A549 (cell line): ENCODE measurements at regions not wholly inside any gene's neighbourhood (a gene's known extent, or its start where the extent isn't known, plus 50 kb on each side); places are given as distances from the start of the nearest gene placed in this dataset.

Experiments
- ATAC-seq, 2 experiments: fragments of 200-7000 bp in 1 of 2; fragments of >200 bp in 1 of 2; cut with Nextera tagmentation in 1 of 2; cut with Tn5 transposase in 1 of 2; 3 replicates each; pipeline versions ENCODE4 v1.8.0 to v1.9.1; 2018 to 2020; ENCODE audit warnings: mild to moderate bottlenecking in 1 of 2, moderate library complexity in 1 of 2
- CTCF ChIA-PET: fragments of 300-600 bp; sonication (Branson Sonifier 250); formaldehyde crosslinking; extraction: SDS; loops from one replicate; lab custom pipeline; 2021; ENCODE audit warnings: antibody characterized with exemption, inconsistent platforms; lab: Yijun Ruan, JAX
- POLR2A ChIA-PET: fragments of 350-600 bp; formaldehyde crosslinking; extraction: SDS; loops from one replicate; lab custom pipeline; 2021; ENCODE audit warnings: antibody characterized with exemption, inconsistent platforms; lab: Yijun Ruan, JAX
- DNase-seq, 2 experiments: peaks; one replicate each; pipeline versions ENCODE4 v3.0.0 to v3.0.0-alpha.2; 2011 to 2016; ENCODE audit warnings: low read depth in 1 of 2, low spot score in 1 of 2
- FAIRE-seq: peaks from 2 replicates; lab custom pipeline; 2011; peaks lifted over from hg19 to GRCh38; lab: Jason Lieb, UNC
- H3K27ac ChIP-seq, 2 experiments: fragments of >200 bp; sonication (Bioruptor Twin); formaldehyde crosslinking; 3 replicates each; pipeline ENCODE4 v1.5.1; 2016 to 2017
- H3K4me1 ChIP-seq: fragments of >200 bp; sonication (Bioruptor Twin); formaldehyde crosslinking; 3 replicates; pipeline ENCODE4 v1.6.1; 2016
- H3K4me2 ChIP-seq: fragments of >200 bp; sonication (Bioruptor Twin); formaldehyde crosslinking; 3 replicates; pipeline ENCODE4 v1.6.1; 2016
- H3K4me3 ChIP-seq: fragments of >200 bp; sonication (Bioruptor Twin); formaldehyde crosslinking; 3 replicates; pipeline ENCODE4 v1.5.1; 2016
- H3K9me3 ChIP-seq: fragments of >200 bp; sonication (Bioruptor Twin); formaldehyde crosslinking; 3 replicates; pipeline ENCODE4 v1.6.1; 2016
- ATOH8 ChIP-seq: fragments of 250-450 bp; sonication (Bioruptor Pico); IDR thresholded peaks from 2 replicates; pipeline ENCODE4 v1.5.0; 2020; ENCODE audit warnings: low read depth, mild to moderate bottlenecking, moderate library complexity
- BCL3 ChIP-seq: fragments of >200 bp; sonication (Bioruptor Twin); formaldehyde crosslinking; IDR thresholded peaks from 3 replicates; pipeline ENCODE4 v1.6.1; 2016
- BHLHE40 ChIP-seq: IDR thresholded peaks from 2 replicates; pipeline ENCODE4 v1.6.1; 2012; ENCODE audit warnings: low read depth, low read length, inconsistent platforms
- CBX2 ChIP-seq: fragments of 200-600 bp; sonication (generic); IDR thresholded peaks from 2 replicates; pipeline ENCODE4 v1.6.1; 2016; ENCODE audit warnings: low read depth, mild to moderate bottlenecking, borderline replicate concordance
- EHF ChIP-seq: fragments of 250-450 bp; sonication (Bioruptor Pico); IDR thresholded peaks from 2 replicates; pipeline ENCODE4 v1.5.0; 2020; ENCODE audit warnings: mild to moderate bottlenecking
- FOSB ChIP-seq: fragments of 250-450 bp; sonication (Bioruptor Pico); IDR thresholded peaks from 2 replicates; pipeline ENCODE4 v1.5.0; 2020; ENCODE audit warnings: mild to moderate bottlenecking, moderate library complexity
- FOSL2 ChIP-seq, 2 experiments: fragments of 450-650 bp in 1 of 2; fragments of >200 bp in 1 of 2; sonication (Bioruptor Twin) in 1 of 2; formaldehyde crosslinking; IDR thresholded peaks; 2 replicates each; pipeline versions ENCODE4 v1.5.0 to v1.6.1; 2016 to 2020; ENCODE audit warnings: mild to moderate bottlenecking in 1 of 2, moderate library complexity in 1 of 2
- GATA3 ChIP-seq: IDR thresholded peaks from 2 replicates; pipeline ENCODE4 v1.6.1; 2012; ENCODE audit warnings: borderline replicate concordance
- HOXB5 ChIP-seq: fragments of 250-450 bp; sonication (Bioruptor Pico); IDR thresholded peaks from 2 replicates; pipeline ENCODE4 v1.5.0; 2020; ENCODE audit warnings: mild to moderate bottlenecking, moderate library complexity
- JUN ChIP-seq, 2 experiments: fragments of >200 bp; sonication (Bioruptor Twin); formaldehyde crosslinking; IDR thresholded peaks; 2 replicates in 1 of 2; 3 replicates in 1 of 2; pipeline ENCODE4 v1.6.1; 2016 to 2017
- MAX ChIP-seq: IDR thresholded peaks from 2 replicates; pipeline ENCODE4 v1.6.1; 2012
- PHF8 ChIP-seq: fragments of 200-600 bp; sonication (generic); IDR thresholded peaks from 2 replicates; pipeline ENCODE4 v1.6.1; 2016; ENCODE audit warnings: low read depth, mild to moderate bottlenecking, antibody characterized with exemption, moderate library complexity, borderline replicate concordance
- RARB ChIP-seq: fragments of 250-450 bp; sonication (Bioruptor Pico); IDR thresholded peaks from 2 replicates; pipeline ENCODE4 v1.8.0; 2021; ENCODE audit warnings: mild to moderate bottlenecking, moderate library complexity
- RFX5 ChIP-seq: fragments of 450-650 bp; IDR thresholded peaks from 2 replicates; pipeline ENCODE4 v1.7.1; 2014; ENCODE audit warnings: antibody characterized with exemption, mild to moderate bottlenecking, moderate library complexity
- SMC3 ChIP-seq: fragments of >200 bp; sonication (Bioruptor Twin); formaldehyde crosslinking; IDR thresholded peaks from 3 replicates; pipeline ENCODE4 v1.6.1; 2018; ENCODE audit warnings: inconsistent platforms
- SREBF2 ChIP-seq: fragments of 450-650 bp; IDR thresholded peaks from 2 replicates; pipeline ENCODE4 v1.6.1; 2014; ENCODE audit warnings: mild to moderate bottlenecking, moderate library complexity
- TP53 ChIP-seq: fragments of 250-450 bp; sonication (Bioruptor Pico); IDR thresholded peaks from 2 replicates; pipeline ENCODE4 v1.5.0; 2021; ENCODE audit warnings: mild to moderate bottlenecking, moderate library complexity
- ZNF302 ChIP-seq: fragments of 250-450 bp; sonication (Bioruptor Pico); IDR thresholded peaks from 2 replicates; pipeline ENCODE4 v1.9.0; 2021; ENCODE audit warnings: inconsistent platforms, mild to moderate bottlenecking, moderate library complexity
- WGBS: methylation state at CpG from one replicate; pipeline ENCODE4 v1.1.6; 2017; ENCODE audit errors: missing lambda C conversion rate; 5-methylcytosine and 5-hydroxymethylcytosine counted together
- TF ChIP-seq, protein P1 (sequence below): fragments of 150-350 bp; IDR thresholded peaks from 2 replicates; pipeline ENCODE4 v1.6.1; 2014; ENCODE audit warnings: low read depth, mild to moderate bottlenecking, low read length
- TF ChIP-seq, protein P2 (sequence below): fragments of 250-450 bp; sonication (Bioruptor Pico); IDR thresholded peaks from 2 replicates; pipeline ENCODE4 v1.5.0; 2021; ENCODE audit warnings: mild to moderate bottlenecking, moderate library complexity, borderline replicate concordance
- TF ChIP-seq, protein P3 (sequence below): IDR thresholded peaks from 2 replicates; pipeline ENCODE4 v1.6.1; 2012

- no peak for ATAC-seq
- no peak for FAIRE-seq
- TF ChIP-seq BCL3 (no peak), RFX5 (no peak), ATOH8 (CRISPR knock-in tag) (no peak), GATA3 (no peak), SREBF2 (no peak), MAX (no peak), PHF8 (no peak), RARB (CRISPR knock-in tag) (no peak)
- TF ChIP-seq, protein P1, sequence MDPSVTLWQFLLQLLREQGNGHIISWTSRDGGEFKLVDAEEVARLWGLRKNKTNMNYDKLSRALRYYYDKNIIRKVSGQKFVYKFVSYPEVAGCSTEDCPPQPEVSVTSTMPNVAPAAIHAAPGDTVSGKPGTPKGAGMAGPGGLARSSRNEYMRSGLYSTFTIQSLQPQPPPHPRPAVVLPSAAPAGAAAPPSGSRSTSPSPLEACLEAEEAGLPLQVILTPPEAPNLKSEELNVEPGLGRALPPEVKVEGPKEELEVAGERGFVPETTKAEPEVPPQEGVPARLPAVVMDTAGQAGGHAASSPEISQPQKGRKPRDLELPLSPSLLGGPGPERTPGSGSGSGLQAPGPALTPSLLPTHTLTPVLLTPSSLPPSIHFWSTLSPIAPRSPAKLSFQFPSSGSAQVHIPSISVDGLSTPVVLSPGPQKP = no peak
- TF ChIP-seq, protein P2, sequence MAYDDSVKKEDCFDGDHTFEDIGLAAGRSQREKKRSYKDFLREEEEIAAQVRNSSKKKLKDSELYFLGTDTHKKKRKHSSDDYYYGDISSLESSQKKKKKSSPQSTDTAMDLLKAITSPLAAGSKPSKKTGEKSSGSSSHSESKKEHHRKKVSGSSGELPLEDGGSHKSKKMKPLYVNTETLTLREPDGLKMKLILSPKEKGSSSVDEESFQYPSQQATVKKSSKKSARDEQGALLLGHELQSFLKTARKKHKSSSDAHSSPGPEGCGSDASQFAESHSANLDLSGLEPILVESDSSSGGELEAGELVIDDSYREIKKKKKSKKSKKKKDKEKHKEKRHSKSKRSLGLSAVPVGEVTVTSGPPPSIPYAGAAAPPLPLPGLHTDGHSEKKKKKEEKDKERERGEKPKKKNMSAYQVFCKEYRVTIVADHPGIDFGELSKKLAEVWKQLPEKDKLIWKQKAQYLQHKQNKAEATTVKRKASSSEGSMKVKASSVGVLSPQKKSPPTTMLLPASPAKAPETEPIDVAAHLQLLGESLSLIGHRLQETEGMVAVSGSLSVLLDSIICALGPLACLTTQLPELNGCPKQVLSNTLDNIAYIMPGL (CRISPR knock-in tag) = no peak
- H3K4me2 ChIP-seq = no peak overlapping the region
- 2% methylated on average over 6 of the region's 6 CpGs for WGBS
- CTCF ChIA-PET = no interaction called here
- H3K4me1 ChIP-seq = no peaks in the 10 kb centered on the region
- H3K27ac ChIP-seq = no peak overlapping the region
- no peak for DNase-seq
- H3K9me3 ChIP-seq = no peaks in the 10 kb centered on the region
- POLR2A ChIA-PET = no interaction called here
- H3K4me3 ChIP-seq = no peak overlapping the region
Measured at GRCh38 chr20:55650657-55651360, 354.5 kb downstream of the CBLN4 start.

- Histone ChIP-seq H3K4me1 (no peaks in the 10 kb centered on the region), H3K4me2 (no peak overlapping the region), H3K4me3 (no peak overlapping the region), H3K9me3 (no peaks in the 10 kb centered on the region), H3K27ac (no peak overlapping the region)
- FAIRE-seq (no peak), DNase-seq (no peak), ATAC-seq (no peak)
- WGBS = 2% methylated on average over 6 of the region's 6 CpGs
- ChIA-PET POLR2A (no interaction called here), CTCF (no interaction called here)
- TF ChIP-seq TP53 (CRISPR knock-in tag) = no peak
- TF ChIP-seq JUN (IDR thresholded peaks at IDR 0.05) = no peak
- TF ChIP-seq RFX5 = no peak
- TF ChIP-seq HOXB5 (CRISPR knock-in tag) = no peak
- TF ChIP-seq FOSB (CRISPR knock-in tag) = no peak
- TF ChIP-seq EHF (CRISPR knock-in tag) = no peak
- TF ChIP-seq, protein P3, sequence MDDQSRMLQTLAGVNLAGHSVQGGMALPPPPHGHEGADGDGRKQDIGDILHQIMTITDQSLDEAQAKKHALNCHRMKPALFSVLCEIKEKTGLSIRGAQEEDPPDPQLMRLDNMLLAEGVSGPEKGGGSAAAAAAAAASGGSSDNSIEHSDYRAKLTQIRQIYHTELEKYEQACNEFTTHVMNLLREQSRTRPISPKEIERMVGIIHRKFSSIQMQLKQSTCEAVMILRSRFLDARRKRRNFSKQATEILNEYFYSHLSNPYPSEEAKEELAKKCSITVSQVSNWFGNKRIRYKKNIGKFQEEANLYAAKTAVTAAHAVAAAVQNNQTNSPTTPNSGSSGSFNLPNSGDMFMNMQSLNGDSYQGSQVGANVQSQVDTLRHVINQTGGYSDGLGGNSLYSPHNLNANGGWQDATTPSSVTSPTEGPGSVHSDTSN = no peak
- no peak for TF ChIP-seq SREBF2
- TF ChIP-seq FOSL2 (IDR thresholded peaks at IDR 0.05) = no peak
- TF ChIP-seq FOSL2 (CRISPR knock-in tag; IDR thresholded peaks at IDR 0.05) = no peak
- no peak for TF ChIP-seq CBX2
- no peak for TF ChIP-seq ZNF302
- no peak for TF ChIP-seq BHLHE40
- TF ChIP-seq SMC3 = no peak
Measured at GRCh38 chr20:55649254-55649653, 356.1 kb downstream of the CBLN4 start.
